ENCODE measurements at regions not wholly inside any gene's neighbourhood (a gene's known extent, or its start where the extent isn't known, plus 50 kb on each side); places are given as distances from the start of the nearest gene placed in this dataset.

DNA sequence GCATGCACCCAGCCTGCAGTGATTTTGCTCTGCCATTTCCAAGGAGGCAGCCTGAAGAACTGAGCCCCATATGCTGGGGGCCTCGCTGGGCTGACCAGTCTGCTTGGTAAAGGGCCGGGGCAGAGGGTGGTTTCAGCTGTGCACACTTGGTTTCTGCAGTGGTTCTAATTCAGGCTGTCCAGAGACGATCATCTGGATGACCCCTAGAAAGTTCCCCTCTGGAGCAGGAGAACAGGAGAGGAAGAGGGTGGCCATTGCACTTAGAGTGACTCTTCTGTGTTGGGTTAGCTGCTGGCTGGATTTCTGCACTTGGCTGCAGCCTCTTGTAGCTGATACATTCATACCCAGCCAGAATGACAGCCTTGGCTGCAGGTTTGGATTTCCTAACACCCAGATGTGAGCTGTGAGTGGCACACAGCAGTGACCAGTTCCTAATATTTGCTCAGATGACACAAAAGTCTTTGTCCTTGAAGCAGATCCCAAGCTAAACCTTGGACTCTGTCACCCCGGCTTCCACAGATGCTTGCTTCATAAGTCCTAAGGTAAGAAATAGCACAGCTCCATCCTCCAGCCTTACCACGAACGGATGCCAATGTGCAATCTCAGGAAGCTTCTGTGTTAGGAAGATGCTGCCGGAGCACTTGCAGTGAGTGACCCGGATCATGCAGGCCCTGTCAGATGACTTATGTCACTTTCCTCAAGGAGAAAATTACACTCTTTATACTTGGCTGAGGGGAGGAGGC, 105.6 kb downstream of the HNRNPLL start (continued):
- TF ChIP-seq, protein P1, sequence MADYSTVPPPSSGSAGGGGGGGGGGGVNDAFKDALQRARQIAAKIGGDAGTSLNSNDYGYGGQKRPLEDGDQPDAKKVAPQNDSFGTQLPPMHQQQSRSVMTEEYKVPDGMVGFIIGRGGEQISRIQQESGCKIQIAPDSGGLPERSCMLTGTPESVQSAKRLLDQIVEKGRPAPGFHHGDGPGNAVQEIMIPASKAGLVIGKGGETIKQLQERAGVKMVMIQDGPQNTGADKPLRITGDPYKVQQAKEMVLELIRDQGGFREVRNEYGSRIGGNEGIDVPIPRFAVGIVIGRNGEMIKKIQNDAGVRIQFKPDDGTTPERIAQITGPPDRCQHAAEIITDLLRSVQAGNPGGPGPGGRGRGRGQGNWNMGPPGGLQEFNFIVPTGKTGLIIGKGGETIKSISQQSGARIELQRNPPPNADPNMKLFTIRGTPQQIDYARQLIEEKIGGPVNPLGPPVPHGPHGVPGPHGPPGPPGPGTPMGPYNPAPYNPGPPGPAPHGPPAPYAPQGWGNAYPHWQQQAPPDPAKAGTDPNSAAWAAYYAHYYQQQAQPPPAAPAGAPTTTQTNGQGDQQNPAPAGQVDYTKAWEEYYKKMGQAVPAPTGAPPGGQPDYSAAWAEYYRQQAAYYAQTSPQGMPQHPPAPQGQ (CRISPR knock-in tag; IDR thresholded peaks at IDR 0.05; ENCODE audit: borderline replicate concordance): no peak
- TF ChIP-seq XBP1 (CRISPR knock-in tag; IDR thresholded peaks at IDR 0.05) (no peak), ZNF747 (CRISPR knock-in tag; IDR thresholded peaks at IDR 0.05; ENCODE audit: borderline replicate concordance) (peak; percentile 64; the same call in 1 of the 2 replicates), MEF2D (CRISPR knock-in tag; IDR thresholded peaks at IDR 0.05) (0 out of 2 replicates have a peak, but pooled peaks have one; percentile 42), KMT2A (CRISPR knock-in tag; IDR thresholded peaks at IDR 0.05) (no peak), FLYWCH1 (CRISPR knock-in tag; IDR thresholded peaks at IDR 0.05) (0 out of 2 replicates have a peak, but pooled peaks have one; percentile 39), KDM1A (CRISPR knock-in tag; IDR thresholded peaks at IDR 0.05) (peak; percentile 53; the same call in 1 of the 2 replicates), TRAFD1 (CRISPR knock-in tag; IDR thresholded peaks at IDR 0.05; ENCODE audit: borderline replicate concordance) (no peak), ATM (IDR thresholded peaks at IDR 0.05; ENCODE audit: borderline replicate concordance) (no peak)
- TF ChIP-seq, protein P2, sequence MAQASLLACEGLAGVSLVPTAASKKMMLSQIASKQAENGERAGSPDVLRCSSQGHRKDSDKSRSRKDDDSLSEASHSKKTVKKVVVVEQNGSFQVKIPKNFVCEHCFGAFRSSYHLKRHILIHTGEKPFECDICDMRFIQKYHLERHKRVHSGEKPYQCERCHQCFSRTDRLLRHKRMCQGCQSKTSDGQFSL (CRISPR knock-in tag; IDR thresholded peaks at IDR 0.05): no peak
- TF ChIP-seq, protein P3, sequence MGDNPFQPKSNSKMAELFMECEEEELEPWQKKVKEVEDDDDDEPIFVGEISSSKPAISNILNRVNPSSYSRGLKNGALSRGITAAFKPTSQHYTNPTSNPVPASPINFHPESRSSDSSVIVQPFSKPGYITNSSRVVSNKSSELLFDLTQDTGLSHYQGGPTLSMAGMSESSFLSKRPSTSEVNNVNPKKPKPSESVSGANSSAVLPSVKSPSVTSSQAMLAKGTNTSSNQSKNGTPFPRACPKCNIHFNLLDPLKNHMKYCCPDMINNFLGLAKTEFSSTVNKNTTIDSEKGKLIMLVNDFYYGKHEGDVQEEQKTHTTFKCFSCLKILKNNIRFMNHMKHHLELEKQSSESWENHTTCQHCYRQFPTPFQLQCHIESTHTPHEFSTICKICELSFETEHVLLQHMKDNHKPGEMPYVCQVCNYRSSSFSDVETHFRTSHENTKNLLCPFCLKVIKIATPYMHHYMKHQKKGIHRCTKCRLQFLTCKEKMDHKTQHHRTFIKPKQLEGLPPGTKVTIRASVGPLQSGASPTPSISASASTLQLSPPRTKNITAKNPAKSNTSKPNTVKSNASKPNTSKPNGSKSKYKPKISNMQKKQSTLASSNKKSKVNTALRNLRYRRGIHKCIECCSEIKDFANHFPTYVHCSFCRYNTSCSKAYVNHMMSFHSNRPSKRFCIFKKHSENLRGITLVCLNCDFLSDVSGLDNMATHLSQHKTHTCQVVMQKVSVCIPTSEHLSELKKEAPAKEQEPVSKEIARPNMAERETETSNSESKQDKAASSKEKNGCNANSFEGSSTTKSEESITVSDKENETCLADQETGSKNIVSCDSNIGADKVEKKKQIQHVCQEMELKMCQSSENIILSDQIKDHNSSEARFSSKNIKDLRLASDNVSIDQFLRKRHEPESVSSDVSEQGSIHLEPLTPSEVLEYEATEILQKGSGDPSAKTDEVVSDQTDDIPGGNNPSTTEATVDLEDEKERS (CRISPR knock-in tag; IDR thresholded peaks at IDR 0.05): no peak
- TF ChIP-seq, protein P4, sequence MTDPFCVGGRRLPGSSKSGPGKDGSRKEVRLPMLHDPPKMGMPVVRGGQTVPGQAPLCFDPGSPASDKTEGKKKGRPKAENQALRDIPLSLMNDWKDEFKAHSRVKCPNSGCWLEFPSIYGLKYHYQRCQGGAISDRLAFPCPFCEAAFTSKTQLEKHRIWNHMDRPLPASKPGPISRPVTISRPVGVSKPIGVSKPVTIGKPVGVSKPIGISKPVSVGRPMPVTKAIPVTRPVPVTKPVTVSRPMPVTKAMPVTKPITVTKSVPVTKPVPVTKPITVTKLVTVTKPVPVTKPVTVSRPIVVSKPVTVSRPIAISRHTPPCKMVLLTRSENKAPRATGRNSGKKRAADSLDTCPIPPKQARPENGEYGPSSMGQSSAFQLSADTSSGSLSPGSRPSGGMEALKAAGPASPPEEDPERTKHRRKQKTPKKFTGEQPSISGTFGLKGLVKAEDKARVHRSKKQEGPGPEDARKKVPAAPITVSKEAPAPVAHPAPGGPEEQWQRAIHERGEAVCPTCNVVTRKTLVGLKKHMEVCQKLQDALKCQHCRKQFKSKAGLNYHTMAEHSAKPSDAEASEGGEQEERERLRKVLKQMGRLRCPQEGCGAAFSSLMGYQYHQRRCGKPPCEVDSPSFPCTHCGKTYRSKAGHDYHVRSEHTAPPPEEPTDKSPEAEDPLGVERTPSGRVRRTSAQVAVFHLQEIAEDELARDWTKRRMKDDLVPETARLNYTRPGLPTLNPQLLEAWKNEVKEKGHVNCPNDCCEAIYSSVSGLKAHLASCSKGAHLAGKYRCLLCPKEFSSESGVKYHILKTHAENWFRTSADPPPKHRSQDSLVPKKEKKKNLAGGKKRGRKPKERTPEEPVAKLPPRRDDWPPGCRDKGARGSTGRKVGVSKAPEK (CRISPR knock-in tag; IDR thresholded peaks at IDR 0.05; ENCODE audit: borderline replicate concordance): 0 out of 2 replicates have a peak, but pooled peaks have one; percentile 56
- TF ChIP-seq, protein P5, sequence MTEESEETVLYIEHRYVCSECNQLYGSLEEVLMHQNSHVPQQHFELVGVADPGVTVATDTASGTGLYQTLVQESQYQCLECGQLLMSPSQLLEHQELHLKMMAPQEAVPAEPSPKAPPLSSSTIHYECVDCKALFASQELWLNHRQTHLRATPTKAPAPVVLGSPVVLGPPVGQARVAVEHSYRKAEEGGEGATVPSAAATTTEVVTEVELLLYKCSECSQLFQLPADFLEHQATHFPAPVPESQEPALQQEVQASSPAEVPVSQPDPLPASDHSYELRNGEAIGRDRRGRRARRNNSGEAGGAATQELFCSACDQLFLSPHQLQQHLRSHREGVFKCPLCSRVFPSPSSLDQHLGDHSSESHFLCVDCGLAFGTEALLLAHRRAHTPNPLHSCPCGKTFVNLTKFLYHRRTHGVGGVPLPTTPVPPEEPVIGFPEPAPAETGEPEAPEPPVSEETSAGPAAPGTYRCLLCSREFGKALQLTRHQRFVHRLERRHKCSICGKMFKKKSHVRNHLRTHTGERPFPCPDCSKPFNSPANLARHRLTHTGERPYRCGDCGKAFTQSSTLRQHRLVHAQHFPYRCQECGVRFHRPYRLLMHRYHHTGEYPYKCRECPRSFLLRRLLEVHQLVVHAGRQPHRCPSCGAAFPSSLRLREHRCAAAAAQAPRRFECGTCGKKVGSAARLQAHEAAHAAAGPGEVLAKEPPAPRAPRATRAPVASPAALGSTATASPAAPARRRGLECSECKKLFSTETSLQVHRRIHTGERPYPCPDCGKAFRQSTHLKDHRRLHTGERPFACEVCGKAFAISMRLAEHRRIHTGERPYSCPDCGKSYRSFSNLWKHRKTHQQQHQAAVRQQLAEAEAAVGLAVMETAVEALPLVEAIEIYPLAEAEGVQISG (CRISPR knock-in tag; IDR thresholded peaks at IDR 0.05): peak; percentile 56; the same call in 1 of the 2 replicates
